Lower leg skin (tissue), 3 donors: ENCODE measurements at regions not wholly inside any gene's neighbourhood (a gene's known extent, or its start where the extent isn't known, plus 50 kb on each side); places are given as distances from the start of the nearest gene placed in this dataset.
"Not testable (repeated sequence)": the region's sequence is repeated elsewhere in the genome, so short reads cannot be mapped to it uniquely, and the experiment has no call there.

Experiments used
- CTCF ChIP-seq, 3 donors: fragments of 450-650 bp; IDR thresholded peaks; one replicate each; pipeline ENCODE4 v1.5.1; 2016; ENCODE audit warnings: antibody characterized with exemption in 3 of 3, mild to moderate bottlenecking in 3 of 3, moderate library complexity in 2 of 3
- POLR2A ChIP-seq, 2 donors: fragments of 450-650 bp; IDR thresholded peaks; one replicate each; pipeline ENCODE4 v1.6.1; 2016 to 2017; ENCODE audit warnings: antibody characterized with exemption in 2 of 2, mild to moderate bottlenecking in 1 of 2, moderate library complexity in 1 of 2

- TF ChIP-seq CTCF, POLR2A (IDR thresholded peaks at IDR 0.05): not testable (repeated sequence)
Observed at GRCh38 chr18:106054-106851, 52.1 kb upstream of the USP14 start.
